GM13976 (cell line): ENCODE measurements at regions not wholly inside any gene's neighbourhood (a gene's known extent, or its start where the extent isn't known, plus 50 kb on each side); places are given as distances from the start of the nearest gene placed in this dataset.

Source experiments
- DNase-seq: peaks from one replicate; pipeline ENCODE4 v3.0.0; 2012; ENCODE audit warnings: low spot score
- in situ Hi-C: fragments of 300-500 bp; cut with MboI; formaldehyde crosslinking; loops from one replicate; pipeline ENCODE4 v1.12.0; 2022; ENCODE audit warnings: low sequenced_read_pairs, mixed read lengths, inconsistent platforms; ENCODE audit not compliant: unreplicated experiment
- TF ChIP-seq, protein P1 (sequence below): IDR thresholded peaks from 2 replicates; pipeline ENCODE4 v1.5.1; 2012; ENCODE audit warnings: borderline replicate concordance, mild to moderate bottlenecking; ENCODE audit not compliant: insufficient read depth; ENCODE audit errors: extremely low read depth, missing control alignments, control extremely low read depth

DNA sequence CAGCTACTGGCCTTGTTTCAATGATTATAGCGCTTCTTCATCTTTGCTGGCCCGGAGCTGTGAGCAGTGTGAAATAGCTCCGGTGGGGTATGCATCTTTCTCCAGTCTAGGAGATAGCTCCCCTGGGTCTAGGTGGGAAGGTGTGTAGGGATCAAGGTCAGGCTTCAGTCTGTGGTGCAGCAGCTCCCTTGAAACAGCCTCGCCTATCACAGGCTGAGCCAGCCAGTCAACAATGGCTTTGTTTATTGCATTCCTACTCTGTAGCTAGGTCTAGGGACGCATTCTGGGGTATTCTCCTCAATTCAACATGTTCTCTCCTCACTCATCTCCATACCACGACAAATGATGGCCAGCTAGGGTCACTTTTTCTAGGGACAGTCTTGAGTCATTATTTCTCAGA lies 646.8 kb upstream of the IGFBP3 start:
- in situ Hi-C loops, result no loop called here
- TF ChIP-seq, protein P1, sequence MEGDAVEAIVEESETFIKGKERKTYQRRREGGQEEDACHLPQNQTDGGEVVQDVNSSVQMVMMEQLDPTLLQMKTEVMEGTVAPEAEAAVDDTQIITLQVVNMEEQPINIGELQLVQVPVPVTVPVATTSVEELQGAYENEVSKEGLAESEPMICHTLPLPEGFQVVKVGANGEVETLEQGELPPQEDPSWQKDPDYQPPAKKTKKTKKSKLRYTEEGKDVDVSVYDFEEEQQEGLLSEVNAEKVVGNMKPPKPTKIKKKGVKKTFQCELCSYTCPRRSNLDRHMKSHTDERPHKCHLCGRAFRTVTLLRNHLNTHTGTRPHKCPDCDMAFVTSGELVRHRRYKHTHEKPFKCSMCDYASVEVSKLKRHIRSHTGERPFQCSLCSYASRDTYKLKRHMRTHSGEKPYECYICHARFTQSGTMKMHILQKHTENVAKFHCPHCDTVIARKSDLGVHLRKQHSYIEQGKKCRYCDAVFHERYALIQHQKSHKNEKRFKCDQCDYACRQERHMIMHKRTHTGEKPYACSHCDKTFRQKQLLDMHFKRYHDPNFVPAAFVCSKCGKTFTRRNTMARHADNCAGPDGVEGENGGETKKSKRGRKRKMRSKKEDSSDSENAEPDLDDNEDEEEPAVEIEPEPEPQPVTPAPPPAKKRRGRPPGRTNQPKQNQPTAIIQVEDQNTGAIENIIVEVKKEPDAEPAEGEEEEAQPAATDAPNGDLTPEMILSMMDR, result no peak
- no peak for DNase-seq

DNA sequence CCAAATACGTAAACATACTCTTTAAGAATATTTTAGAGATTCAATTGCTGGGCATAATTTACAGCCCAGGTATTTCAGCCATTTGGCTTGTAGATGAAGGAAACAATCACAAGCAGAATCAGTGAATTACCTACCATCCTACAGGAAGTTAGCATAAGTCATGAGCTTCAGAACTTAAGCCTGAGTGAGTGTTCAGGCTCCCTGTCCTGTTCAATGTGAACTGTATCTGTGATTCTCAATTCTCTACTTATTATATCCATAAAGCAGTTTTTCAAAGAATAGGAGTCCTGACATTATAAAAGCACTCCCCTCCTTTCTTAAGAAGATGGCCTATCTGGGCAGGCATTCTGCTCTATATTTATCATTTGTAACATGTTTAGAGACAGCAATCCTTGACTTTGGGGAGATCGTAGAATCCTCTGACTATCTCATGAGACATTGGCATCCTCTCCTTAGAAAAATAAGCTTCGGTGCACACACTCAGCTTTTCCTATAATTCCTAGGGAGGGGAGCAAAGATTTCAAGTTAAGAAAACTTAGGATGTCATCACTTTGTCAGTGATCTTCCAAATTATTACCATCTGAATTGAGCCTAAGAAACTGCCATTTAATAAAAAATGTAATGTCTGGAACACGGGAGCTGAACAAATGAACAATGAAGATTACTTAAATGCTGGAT lies 645.2 kb upstream of the IGFBP3 start:
- in situ Hi-C loops, result no loop called here
- DNase-seq, result no peak
- TF ChIP-seq, protein P1, result no peak

DNA sequence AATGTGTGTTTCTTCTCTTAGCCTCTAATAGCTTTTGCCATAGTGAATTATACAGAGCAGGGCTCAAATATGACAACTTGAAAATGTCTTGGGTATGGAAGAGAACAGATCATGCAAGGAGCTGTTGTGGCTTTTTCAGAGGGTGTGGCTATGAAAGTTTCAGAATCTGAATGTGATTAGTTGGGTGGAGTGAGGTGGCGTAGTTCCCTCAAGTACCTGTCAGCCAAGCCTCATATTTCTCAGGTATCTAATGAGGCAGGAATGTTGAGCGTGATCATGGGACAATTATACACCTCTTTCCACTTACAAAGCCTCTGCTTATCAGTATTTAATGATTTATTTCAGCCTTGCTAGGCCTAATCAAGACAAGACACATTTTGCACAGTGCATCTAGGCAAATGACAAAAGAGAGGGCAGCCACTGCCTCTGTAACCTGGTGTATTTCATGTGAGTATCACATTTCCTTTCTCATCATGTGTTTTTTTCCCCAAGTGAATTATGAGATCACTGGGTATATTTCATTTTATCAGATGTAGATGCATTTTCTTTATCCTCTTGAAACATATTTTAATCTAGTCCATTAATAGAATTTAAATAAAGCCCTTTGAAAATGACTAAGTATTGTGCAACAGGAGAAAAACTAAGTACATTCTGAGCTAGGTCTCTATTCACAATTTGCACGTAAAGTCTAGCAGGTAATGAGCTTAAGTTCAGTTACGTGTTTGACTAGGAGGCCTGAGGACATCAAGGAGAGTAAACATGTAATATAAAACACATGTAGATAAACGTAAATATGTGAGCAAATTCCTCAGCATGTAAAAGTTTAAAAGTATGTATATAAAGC lies 644.4 kb upstream of the IGFBP3 start:
- TF ChIP-seq, protein P1, result no peak
- in situ Hi-C loops, result no loop called here
- DNase-seq, result no peak

DNA sequence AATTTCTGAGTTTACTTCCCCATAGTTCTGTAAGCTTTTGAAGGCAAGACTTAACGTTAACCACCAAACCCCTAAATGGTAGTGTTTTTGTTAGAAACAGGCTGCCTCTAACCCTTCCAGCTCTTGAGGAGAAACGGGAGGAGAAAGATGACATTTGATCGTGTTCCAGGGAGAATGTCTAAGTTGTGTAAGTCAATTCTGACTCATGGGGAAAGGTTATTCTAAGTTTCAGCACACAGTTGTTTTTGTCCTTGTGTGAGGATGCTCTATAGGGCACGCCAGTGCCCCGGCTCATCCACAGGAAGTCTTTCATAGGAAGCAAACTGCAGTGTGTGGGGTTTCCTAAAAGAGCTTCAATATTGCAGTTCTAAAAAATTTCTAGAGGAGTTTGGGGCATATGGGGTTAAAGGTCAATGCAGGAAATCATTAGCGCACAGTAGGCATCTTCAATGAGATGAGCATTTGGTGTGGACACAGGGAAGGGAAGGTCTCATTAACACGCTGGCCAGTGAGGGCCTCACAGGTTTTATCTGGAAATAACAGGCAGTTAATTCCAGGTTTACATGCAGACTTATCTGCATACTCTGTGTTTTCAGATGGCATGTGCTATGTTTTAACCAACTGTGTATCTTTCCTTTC lies 638.2 kb upstream of the IGFBP3 start:
- TF ChIP-seq, protein P1, result no peak
- no peak for DNase-seq
- in situ Hi-C loops, result no loop called here

DNA sequence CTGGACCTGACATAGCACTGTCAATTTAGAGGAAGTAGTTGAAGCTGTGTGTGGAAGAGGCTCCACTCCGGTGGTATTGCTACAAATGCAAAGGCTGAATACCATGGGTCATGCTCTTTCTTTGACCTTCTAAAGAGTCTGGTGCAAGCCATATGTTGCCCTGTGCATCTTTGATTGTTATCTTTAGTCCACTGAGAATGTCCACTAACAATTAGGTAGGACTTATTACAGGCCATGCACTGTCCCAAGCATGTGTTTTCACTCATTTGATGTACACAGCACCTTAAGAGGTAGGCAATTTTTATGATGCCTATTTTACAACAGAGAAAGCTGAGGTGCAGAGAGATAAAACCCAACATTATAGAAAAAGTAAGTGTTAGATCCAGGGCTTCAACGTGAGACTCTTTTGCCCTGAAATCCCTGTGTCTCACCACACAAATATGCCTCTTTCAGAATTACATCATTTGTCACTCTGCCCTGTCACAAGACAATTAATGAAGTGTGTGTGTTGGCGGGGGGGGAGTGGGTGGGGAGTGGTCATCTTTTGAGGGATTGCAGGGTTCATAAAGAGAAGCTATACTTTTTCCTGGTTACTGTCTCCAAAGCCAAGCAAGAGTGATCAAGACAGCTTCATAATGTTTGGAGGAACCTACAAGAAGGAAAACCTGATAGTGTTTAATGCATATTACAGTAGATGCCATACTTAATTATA lies 637.6 kb upstream of the IGFBP3 start:
- DNase-seq, result no peak
- TF ChIP-seq, protein P1, result no peak
- in situ Hi-C loops, result no loop called here

DNA sequence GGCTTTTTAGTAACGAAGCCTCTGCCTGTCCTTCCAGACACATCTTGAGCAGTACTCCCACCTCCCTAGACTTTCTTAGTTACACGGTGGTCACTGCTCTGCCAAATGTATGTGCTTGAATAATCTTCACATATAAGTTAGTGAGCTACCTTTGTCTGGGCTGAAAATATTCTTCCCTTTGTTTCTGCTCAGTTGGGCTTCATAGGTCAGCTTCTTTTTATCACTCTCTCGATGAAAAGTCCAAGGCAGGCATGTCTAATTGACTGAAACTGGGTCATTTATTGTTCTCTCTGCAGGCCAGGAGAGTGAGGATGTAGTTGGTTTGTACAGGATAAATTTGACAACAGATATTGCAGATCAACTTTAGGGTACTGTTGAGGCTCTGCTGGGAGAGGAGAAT lies 636.7 kb upstream of the IGFBP3 start:
- DNase-seq, result no peak
- in situ Hi-C loops, result no loop called here
- TF ChIP-seq, protein P1, result no peak
